ENCODE measurements at regions not wholly inside any gene's neighbourhood (a gene's known extent, or its start where the extent isn't known, plus 50 kb on each side); places are given as distances from the start of the nearest gene placed in this dataset.

- TF ChIP-seq CTCF (IDR thresholded peaks at IDR 0.05; ENCODE audit: insufficient read depth, low read length, poor library complexity, severe bottlenecking) (no peak), EZH2phosphoT487 (conservative IDR thresholded peaks at IDR 0.05; ENCODE audit: low read length) (no peak)
Observed at GRCh38 chr1:218658899-218659298, 313.8 kb downstream of the TGFB2 start.
